Midbrain (tissue), 1 donor: ENCODE measurements at regions not wholly inside any gene's neighbourhood (a gene's known extent, or its start where the extent isn't known, plus 50 kb on each side); places are given as distances from the start of the nearest gene placed in this dataset.

Experiments
- DNase-seq: peaks from one replicate; lab custom pipeline; 2025; lab: John Stamatoyannopoulos, UW

DNA sequence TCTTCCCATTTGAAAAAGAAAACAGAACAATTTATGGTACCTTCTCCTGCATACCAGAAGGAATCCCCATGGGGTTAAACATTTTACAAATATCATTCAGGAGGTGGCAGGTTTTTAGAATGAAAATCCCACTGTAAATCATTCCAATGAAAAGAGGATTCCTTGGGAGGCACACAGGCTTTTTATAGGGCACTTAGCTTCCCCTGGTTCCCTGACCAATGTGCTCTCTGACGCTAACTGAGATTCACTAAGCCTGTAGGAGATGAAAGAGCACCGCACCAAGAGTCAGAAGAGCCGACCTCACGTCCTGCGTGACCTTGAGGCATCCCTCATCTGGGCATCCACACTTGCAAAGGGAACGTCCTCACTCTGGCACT lies 82.5 kb downstream of the CMPK2 start:
- no peak for DNase-seq

DNA sequence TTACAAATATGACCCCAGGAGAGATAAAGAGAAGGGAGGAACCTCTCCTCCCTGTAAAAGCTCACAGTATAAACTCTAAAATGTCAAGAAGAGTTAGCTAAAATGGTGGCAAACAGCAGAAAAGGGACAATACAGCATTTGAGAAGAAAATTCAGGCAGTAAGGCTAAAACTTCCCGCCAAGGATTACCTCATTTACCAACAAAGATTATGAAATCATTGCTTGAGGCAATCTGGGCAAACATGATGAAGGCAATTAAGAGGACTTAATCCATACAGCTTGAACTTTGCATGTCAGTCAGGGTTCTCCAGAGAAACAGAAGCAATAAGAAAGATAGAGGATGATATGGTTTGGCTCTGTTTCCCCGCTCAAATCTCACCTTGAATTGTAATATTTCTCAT lies 81.4 kb downstream of the CMPK2 start:
- no peak for DNase-seq

DNA sequence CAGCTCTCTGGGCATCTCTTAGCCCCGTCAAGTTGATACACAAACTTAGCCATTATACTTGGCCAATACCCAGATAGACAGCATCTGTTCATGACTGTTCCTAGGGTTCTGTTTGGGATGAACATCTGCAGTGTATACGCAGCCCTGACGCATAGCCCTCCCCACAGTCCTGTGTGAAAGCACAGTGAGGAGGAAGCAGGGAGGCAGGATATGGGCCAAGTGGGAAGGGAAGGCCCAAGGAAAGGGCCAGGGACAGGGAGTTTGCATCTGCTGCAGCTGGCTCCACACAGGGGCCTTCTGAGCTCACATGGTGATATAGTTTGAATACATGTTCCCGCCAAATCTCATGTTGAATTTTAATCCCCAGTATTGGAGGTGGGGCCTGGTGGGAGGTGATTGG lies 80.2 kb downstream of the CMPK2 start:
- DNase-seq, result no peak

DNA sequence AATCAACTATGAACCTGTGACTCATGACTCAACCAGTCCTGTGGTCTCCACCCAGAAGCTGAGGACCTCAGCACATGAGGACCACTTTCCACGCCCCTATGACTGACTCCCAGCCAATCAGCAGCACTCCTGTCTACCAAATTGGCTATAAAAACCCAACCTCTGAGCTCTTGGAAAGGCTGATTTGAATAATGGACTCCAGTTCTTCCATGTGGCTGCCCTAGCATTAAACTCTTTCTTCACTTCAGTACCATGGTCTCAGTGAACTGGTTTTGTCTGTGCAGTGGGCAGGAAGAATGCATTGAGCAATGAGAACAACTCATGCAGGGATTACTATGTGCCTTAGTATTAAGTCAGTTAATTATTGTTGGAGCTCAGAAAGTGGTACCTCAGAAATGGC lies 78.3 kb downstream of the CMPK2 start:
- no peak for DNase-seq

DNA sequence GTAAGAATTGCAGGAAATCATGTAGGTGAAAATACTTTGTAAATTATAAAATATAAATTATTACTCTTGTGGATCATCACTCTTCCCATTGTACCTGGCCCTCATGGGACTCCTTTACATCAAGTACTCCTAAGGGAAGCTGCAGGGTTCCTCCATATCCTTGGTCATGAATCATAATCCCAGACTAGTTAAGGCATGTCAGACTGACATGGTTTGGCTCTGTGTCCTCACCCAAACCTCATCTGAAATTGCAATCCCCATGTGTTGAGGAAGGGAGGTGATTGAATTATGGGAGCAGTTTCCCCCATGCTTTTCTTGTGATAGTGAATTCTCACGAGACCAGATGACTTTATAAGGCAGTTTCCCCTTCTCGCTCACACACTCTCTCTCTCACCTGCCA lies 77.1 kb downstream of the CMPK2 start:
- no peak for DNase-seq

DNA sequence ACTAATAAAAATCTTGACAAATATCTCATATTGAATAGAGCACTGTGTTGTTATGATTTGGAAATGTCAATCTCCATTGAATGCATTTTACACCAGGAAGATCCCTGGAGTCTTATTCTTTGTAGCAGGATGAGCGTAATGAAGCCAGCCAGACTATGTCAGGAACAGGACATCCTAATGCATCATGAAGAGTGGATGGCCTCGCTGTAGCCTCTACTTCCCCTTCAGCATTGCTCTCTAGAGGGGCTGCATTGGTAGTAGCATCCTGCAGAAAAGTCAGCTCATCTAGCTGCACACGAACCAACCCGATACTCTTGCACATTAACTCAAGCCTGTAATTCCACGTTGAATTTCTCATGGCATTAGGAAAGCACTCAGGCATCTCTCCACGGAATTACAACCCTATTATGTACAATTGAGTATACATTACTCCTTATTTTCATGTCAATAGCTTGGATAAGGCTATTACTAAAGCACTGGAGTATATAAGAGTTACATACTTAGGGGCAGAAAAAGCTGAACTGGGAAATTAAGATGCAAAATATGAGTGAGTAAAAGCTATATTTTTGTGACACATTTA lies 76.1 kb downstream of the CMPK2 start:
- DNase-seq, result no peak

DNA sequence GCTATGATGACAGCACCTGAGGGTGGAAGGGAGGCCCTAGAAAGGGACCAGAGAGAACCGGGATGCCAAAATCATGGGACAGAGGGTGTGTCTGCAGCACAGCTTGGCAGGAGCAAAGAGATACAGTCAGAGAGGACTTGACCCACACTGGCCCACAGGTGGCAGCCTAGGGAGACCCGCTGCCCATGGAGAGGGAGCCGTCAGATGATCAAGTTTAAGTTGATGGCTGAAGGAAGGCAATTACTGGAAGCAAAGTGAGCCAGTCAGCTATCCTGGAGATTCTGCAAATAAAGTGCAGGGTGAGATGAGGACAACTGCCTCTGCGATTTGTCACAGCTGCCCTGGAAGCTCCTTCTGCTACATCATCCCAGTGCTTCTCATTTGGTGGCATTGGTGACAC lies 74.0 kb downstream of the CMPK2 start:
- DNase-seq, result no peak

DNA sequence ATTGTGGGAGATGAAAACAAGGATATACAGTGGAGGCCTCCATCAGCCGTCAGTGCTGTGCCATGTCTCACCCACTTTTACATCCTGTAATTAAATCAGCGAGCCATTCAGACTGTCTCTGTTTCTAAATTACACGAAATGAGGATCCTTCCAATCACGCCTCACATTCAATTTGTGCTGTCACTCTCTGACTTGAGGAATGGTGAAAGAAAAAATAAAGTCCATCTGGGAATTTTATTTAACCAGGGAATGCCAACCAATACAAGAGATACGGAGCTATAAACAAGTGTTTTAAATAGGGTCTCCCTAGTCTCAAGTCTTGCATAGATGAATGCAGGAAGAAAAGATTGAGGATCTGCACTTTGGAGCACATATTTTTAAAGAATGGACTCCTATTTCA lies 72.8 kb downstream of the CMPK2 start:
- no peak for DNase-seq

DNA sequence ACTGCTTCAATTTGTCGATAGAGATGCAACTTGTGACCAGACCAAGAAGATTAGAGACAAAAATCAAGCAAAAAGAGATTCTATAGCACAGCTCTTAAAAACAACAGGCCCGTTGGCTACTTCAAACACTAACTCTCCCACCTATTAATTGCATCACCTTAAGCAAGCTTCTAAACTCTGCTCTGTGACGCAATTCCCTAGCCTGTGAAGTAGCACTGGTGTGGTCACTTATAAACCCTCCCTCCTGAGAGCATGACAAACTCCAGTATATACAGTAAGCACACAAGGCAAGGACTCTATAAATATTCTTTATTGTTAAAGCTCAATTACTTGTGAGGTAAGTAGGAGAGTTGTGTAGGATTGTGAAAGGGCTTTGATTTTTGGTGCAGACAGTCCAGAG lies 72.3 kb downstream of the CMPK2 start:
- DNase-seq, result no peak

DNA sequence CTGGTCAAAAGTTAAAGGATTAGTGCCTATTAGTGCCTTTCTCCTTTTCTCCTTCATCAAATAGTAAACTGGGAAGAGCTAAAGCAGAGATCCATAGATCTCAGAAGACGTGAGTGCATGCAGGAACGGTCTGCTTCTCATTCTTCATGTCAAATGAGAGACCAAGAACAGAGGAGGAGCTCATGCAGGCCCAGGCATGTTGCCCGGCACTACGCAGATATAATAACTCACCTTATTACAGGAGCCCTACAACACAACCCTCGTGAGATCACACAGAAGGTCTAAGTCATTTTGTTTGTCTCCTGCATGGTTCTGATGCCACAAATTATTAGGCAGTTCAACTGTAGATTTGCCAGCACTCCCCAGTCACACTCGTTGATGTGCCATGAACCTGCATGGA lies 71.8 kb downstream of the CMPK2 start:
- no peak for DNase-seq

DNA sequence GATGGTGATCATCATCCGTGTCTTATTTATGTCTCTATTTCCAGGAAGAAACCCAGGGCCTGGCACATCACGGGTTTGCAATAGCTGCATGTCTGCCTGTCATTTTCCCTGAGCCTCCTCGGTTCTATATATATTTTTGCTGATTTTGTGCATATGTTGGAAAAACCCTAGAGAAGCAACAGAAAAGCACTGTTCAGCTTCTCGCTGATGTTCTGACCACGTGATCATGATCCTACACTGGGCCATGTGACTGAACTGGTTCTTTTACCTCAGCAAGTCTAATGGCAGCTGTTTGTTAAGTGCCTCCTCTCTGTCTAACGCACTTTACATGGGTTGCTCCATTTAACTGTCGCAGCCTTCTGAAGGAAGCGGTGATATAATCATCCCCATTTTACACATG lies 71.3 kb downstream of the CMPK2 start:
- no peak for DNase-seq
